ENCODE measurements at regions not wholly inside any gene's neighbourhood (a gene's known extent, or its start where the extent isn't known, plus 50 kb on each side); places are given as distances from the start of the nearest gene placed in this dataset.

DNA sequence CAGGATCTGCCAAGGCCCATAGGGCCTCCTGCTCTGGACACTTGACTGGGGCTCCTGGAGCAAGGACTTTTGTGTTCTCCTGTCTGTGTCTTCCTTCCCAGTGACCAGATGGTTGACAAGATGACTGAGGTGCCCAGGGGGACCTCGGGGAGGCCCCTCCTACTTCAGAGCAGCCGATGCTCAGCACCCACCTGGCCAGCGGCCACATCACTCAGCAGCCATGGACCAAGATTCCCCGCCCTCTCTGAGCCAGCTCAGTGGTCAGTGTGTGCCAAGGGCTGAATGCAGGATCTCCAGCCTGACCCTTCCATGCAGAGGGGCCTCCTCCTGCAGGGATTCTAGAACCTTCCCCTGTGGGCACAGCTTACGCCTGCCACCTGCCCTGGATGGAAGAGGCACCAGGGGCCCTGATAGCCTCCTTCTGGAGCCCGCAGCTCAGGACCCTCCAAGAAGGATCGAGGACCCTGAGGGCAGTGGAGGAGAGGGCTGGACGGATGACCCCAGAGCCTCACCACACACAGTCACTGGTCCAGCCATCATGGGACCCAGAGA, 87.4 kb upstream of the GPC1 start:
- Histone ChIP-seq H3K27ac (ENCODE audit: low read depth, low read length) (no peak overlapping the region), H4K20me1 (ENCODE audit: control insufficient read depth, insufficient read depth, low read depth, low read length) (no peaks in the 10 kb centered on the region), H3K36me3 (ENCODE audit: control insufficient read depth, low read length) (no peaks in the 10 kb centered on the region), H3F3A (ENCODE audit: control insufficient read depth, insufficient read depth) (no peaks in the 10 kb centered on the region), H3K4me2 (ENCODE audit: low read length) (no peak overlapping the region), H3K4me1 (ENCODE audit: control insufficient read depth, low read length) (no peaks in the 10 kb centered on the region), H3K27me3 (ENCODE audit: control insufficient read depth, low read length) (no peaks in the 10 kb centered on the region), H3K79me2 (ENCODE audit: control insufficient read depth, low read length) (no peaks in the 10 kb centered on the region), H3K9me2 (replicated peaks; ENCODE audit: control insufficient read depth, low read length) (no peaks in the 10 kb centered on the region), H3K4me3 (ENCODE audit: low read length) (no peak overlapping the region), H3K9me3 (ENCODE audit: control insufficient read depth, insufficient read depth, low read length) (no peaks in the 10 kb centered on the region)
- TF ChIP-seq EZH2phosphoT487 (IDR thresholded peaks at IDR 0.05; ENCODE audit: borderline replicate concordance, low read length) = no peak
- TF ChIP-seq, protein P1, sequence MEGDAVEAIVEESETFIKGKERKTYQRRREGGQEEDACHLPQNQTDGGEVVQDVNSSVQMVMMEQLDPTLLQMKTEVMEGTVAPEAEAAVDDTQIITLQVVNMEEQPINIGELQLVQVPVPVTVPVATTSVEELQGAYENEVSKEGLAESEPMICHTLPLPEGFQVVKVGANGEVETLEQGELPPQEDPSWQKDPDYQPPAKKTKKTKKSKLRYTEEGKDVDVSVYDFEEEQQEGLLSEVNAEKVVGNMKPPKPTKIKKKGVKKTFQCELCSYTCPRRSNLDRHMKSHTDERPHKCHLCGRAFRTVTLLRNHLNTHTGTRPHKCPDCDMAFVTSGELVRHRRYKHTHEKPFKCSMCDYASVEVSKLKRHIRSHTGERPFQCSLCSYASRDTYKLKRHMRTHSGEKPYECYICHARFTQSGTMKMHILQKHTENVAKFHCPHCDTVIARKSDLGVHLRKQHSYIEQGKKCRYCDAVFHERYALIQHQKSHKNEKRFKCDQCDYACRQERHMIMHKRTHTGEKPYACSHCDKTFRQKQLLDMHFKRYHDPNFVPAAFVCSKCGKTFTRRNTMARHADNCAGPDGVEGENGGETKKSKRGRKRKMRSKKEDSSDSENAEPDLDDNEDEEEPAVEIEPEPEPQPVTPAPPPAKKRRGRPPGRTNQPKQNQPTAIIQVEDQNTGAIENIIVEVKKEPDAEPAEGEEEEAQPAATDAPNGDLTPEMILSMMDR (IDR thresholded peaks at IDR 0.05; ENCODE audit: low read depth, low read length, poor library complexity, severe bottlenecking) = no peak

DNA sequence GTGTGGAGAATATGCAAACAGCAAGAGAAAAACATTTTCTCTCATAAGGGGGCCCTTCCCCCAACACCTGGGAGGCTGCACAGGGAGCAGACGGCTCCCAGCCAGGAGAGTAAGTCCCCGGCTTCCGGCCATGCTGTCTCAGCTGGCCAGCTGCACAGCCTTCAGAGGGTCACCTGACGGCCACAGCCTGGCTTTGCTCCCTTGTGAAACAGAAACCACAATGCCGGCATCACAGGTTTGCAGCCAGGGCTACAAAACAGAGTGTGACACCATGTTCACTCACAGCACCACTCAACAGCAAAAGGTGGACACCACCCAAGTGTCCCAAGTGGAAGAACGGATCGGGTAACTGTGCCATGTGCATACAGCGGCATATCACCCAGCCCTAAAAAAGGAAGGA, 86.9 kb upstream of the GPC1 start:
- no peak overlapping the region for H3K4me3 ChIP-seq (ENCODE audit: low read length)
- H3K9me2 ChIP-seq (replicated peaks; ENCODE audit: control insufficient read depth, low read length) = no peaks in the 10 kb centered on the region
- no peaks in the 10 kb centered on the region for H3K79me2 ChIP-seq (ENCODE audit: control insufficient read depth, low read length)
- H4K20me1 ChIP-seq (ENCODE audit: control insufficient read depth, insufficient read depth, low read depth, low read length) = no peaks in the 10 kb centered on the region
- TF ChIP-seq EZH2phosphoT487 (IDR thresholded peaks at IDR 0.05; ENCODE audit: borderline replicate concordance, low read length) = no peak
- TF ChIP-seq, protein P1 (IDR thresholded peaks at IDR 0.05; ENCODE audit: low read depth, low read length, poor library complexity, severe bottlenecking) = no peak
- no peaks in the 10 kb centered on the region for H3K4me1 ChIP-seq (ENCODE audit: control insufficient read depth, low read length)
- no peaks in the 10 kb centered on the region for H3K36me3 ChIP-seq (ENCODE audit: control insufficient read depth, low read length)
- H3K27ac ChIP-seq (ENCODE audit: low read depth, low read length) = no peak overlapping the region
- no peaks in the 10 kb centered on the region for H3K27me3 ChIP-seq (ENCODE audit: control insufficient read depth, low read length)
- H3F3A ChIP-seq (ENCODE audit: control insufficient read depth, insufficient read depth) = no peaks in the 10 kb centered on the region
- no peaks in the 10 kb centered on the region for H3K9me3 ChIP-seq (ENCODE audit: control insufficient read depth, insufficient read depth, low read length)
- no peak overlapping the region for H3K4me2 ChIP-seq (ENCODE audit: low read length)

- Histone ChIP-seq H3F3A (ENCODE audit: control insufficient read depth, insufficient read depth) (no peaks in the 10 kb centered on the region), H3K4me3 (ENCODE audit: low read length) (no peak overlapping the region), H3K36me3 (ENCODE audit: control insufficient read depth, low read length) (no peaks in the 10 kb centered on the region), H3K9me2 (replicated peaks; ENCODE audit: control insufficient read depth, low read length) (no peaks in the 10 kb centered on the region), H3K79me2 (ENCODE audit: control insufficient read depth, low read length) (no peaks in the 10 kb centered on the region), H3K27ac (ENCODE audit: low read depth, low read length) (no peak overlapping the region), H3K9me3 (ENCODE audit: control insufficient read depth, insufficient read depth, low read length) (no peaks in the 10 kb centered on the region), H3K27me3 (ENCODE audit: control insufficient read depth, low read length) (no peaks in the 10 kb centered on the region), H3K4me2 (ENCODE audit: low read length) (no peak overlapping the region), H3K4me1 (ENCODE audit: control insufficient read depth, low read length) (no peaks in the 10 kb centered on the region), H4K20me1 (ENCODE audit: control insufficient read depth, insufficient read depth, low read depth, low read length) (no peaks in the 10 kb centered on the region)
- TF ChIP-seq EZH2phosphoT487 (IDR thresholded peaks at IDR 0.05; ENCODE audit: borderline replicate concordance, low read length) = no peak
- TF ChIP-seq, protein P1 (IDR thresholded peaks at IDR 0.05; ENCODE audit: low read depth, low read length, poor library complexity, severe bottlenecking) = no peak
These were observed 86.1 kb upstream of the GPC1 start for GRCh38 chr2:240349133-240350005.

All from DOHH2 (cell line).